ENCODE measurements at regions not wholly inside any gene's neighbourhood (a gene's known extent, or its start where the extent isn't known, plus 50 kb on each side); places are given as distances from the start of the nearest gene placed in this dataset.

DNA sequence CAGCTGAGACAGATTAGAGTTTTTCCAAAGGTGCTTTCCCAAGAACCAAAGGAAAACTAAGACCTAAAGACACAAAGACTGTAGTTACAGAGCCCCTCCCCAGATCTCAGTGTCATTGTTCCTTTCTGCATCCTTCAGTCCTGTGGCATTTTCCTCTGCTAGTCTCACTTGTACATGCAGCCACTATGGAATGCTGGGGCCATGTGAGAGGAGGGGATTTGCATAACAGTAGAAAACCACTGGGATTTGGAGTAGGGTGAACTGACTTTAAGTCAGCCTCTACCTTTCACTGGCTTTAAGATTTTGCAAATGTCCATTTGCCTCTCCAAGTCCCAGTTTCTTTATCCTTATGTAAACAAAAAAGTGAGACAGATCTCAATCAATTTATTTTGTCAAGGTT, 119.4 kb upstream of the F3 start:
- no peak for TF ChIP-seq CTCF (IDR thresholded peaks at IDR 0.05)
- no peak for TF ChIP-seq SIN3A (IDR thresholded peaks at IDR 0.05; ENCODE audit: borderline replicate concordance, insufficient read depth, low read depth, low read length)
